ENCODE measurements at regions not wholly inside any gene's neighbourhood (a gene's known extent, or its start where the extent isn't known, plus 50 kb on each side); places are given as distances from the start of the nearest gene placed in this dataset.

- H3K27ac ChIP-seq: no peak overlapping the region
- no peak for DNase-seq (ENCODE audit: low spot score)
- POLR2A ChIA-PET (ENCODE audit: low non-redundant PET): no interaction called here
- no peak for TF ChIP-seq CTCF (conservative IDR thresholded peaks at IDR 0.05; ENCODE audit: low read depth)
- CTCF ChIA-PET: no interaction called here
These were observed 117.5 kb downstream of the GPX5 start for GRCh38 chr6:28643017-28643740.

GRCh38 chr6:28646650-28647049, 121.0 kb downstream of the GPX5 start:
- TF ChIP-seq CTCF (conservative IDR thresholded peaks at IDR 0.05; ENCODE audit: low read depth): no peak
- H3K27ac ChIP-seq: no peak overlapping the region
- POLR2A ChIA-PET (ENCODE audit: low non-redundant PET): no interaction called here
- CTCF ChIA-PET: no interaction called here
- DNase-seq (ENCODE audit: low spot score): no peak

- ChIA-PET CTCF (interaction anchor here (0.6 kb wide), 1 partner anchor 162 kb away, joined by 3 read pairs; no protein-coding TSS in a partner anchor), POLR2A (ENCODE audit: low non-redundant PET) (no interaction called here)
- H3K27ac ChIP-seq: no peak overlapping the region
- TF ChIP-seq CTCF (conservative IDR thresholded peaks at IDR 0.05; ENCODE audit: low read depth): no peak
- peak; percentile 39 for DNase-seq (ENCODE audit: low spot score)
These were observed 122.6 kb downstream of the GPX5 start for GRCh38 chr6:28648035-28648877.

- ChIA-PET CTCF (interaction anchor here (0.6 kb wide), 1 partner anchor 161 kb away, joined by 3 read pairs; no protein-coding TSS in a partner anchor), POLR2A (ENCODE audit: low non-redundant PET) (no interaction called here)
- peak; percentile 22 for DNase-seq (ENCODE audit: low spot score)
- no peak for TF ChIP-seq CTCF (conservative IDR thresholded peaks at IDR 0.05; ENCODE audit: low read depth)
- no peak overlapping the region for H3K27ac ChIP-seq
These were observed 123.2 kb downstream of the GPX5 start for GRCh38 chr6:28648878-28649375.

- TF ChIP-seq CTCF (conservative IDR thresholded peaks at IDR 0.05; ENCODE audit: low read depth): no peak
- POLR2A ChIA-PET (ENCODE audit: low non-redundant PET): no interaction called here
- no peak for DNase-seq (ENCODE audit: low spot score)
- no peak overlapping the region for H3K27ac ChIP-seq
- CTCF ChIA-PET: no interaction called here
These were observed 125.5 kb downstream of the GPX5 start for GRCh38 chr6:28651161-28651560.

GRCh38 chr6:28653876-28654275, 128.2 kb downstream of the GPX5 start:
- no peak overlapping the region for H3K27ac ChIP-seq
- CTCF ChIA-PET: interaction anchor here (0.5 kb wide), 1 partner anchor 327 kb away, joined by 3 read pairs; no protein-coding TSS in a partner anchor
- no peak for DNase-seq (ENCODE audit: low spot score)
- no peak for TF ChIP-seq CTCF (conservative IDR thresholded peaks at IDR 0.05; ENCODE audit: low read depth)
- POLR2A ChIA-PET (ENCODE audit: low non-redundant PET): interaction anchor here (0.6 kb wide), 1 partner anchor 218 kb away, joined by 4 read pairs; no protein-coding TSS in a partner anchor

All from RWPE1 (cell line).